Karpas-422 (cell line): ENCODE measurements at regions not wholly inside any gene's neighbourhood (a gene's known extent, or its start where the extent isn't known, plus 50 kb on each side); places are given as distances from the start of the nearest gene placed in this dataset.

ENCODE experiments used
- DNase-seq: peaks from one replicate; pipeline ENCODE4 v3.0.0-alpha.2; 2015
- H2AFZ ChIP-seq: fragments of 200-600 bp; sonication (generic); 2 replicates; pipeline ENCODE4 v1.6.1; 2014; ENCODE audit warnings: antibody characterized with exemption, low read length, mixed read lengths
- H3K27ac ChIP-seq: fragments of 200-600 bp; sonication (generic); 2 replicates; pipeline ENCODE4 v1.5.1; 2014; ENCODE audit warnings: mild to moderate bottlenecking, low read length, moderate library complexity
- H3K27me3 ChIP-seq: fragments of 200-600 bp; sonication (generic); 2 replicates; pipeline ENCODE4 v1.6.1; 2014; ENCODE audit warnings: low read length, mixed read lengths
- H3K36me3 ChIP-seq: fragments of 200-600 bp; sonication (generic); 2 replicates; pipeline ENCODE4 v1.6.1; 2014; ENCODE audit warnings: low read length, mixed read lengths; ENCODE audit not compliant: insufficient read depth
- H3K4me1 ChIP-seq: fragments of 200-600 bp; sonication (generic); 2 replicates; pipeline ENCODE4 v1.6.1; 2014; ENCODE audit warnings: mild to moderate bottlenecking, low read length, mixed read lengths
- H3K4me2 ChIP-seq: fragments of 200-600 bp; sonication (generic); 2 replicates; pipeline ENCODE4 v1.6.1; 2014; ENCODE audit warnings: low read length, low read depth, mild to moderate bottlenecking; ENCODE audit not compliant: poor library complexity, severe bottlenecking
- H3K4me3 ChIP-seq: fragments of 200-600 bp; sonication (generic); 2 replicates; pipeline ENCODE4 v1.5.1; 2014; ENCODE audit warnings: mild to moderate bottlenecking, antibody characterized with exemption, low read length, mixed read lengths
- H3K79me2 ChIP-seq: fragments of 200-600 bp; sonication (generic); 2 replicates; pipeline ENCODE4 v1.6.1; 2014; ENCODE audit warnings: mild to moderate bottlenecking, low read length, mixed read lengths
- H3K9ac ChIP-seq: fragments of 200-600 bp; sonication (generic); 2 replicates; pipeline ENCODE4 v1.6.0; 2014; ENCODE audit warnings: low read length
- H3K9me2 ChIP-seq: fragments of 200-600 bp; sonication (generic), shearing (Covaris generic); replicated peaks from 2 replicates; pipeline ENCODE4 v1.6.0; 2014; ENCODE audit warnings: mild to moderate bottlenecking, low read length, moderate library complexity; ENCODE audit not compliant: insufficient read depth
- H3K9me3 ChIP-seq: fragments of 300-700, 200-600 bp; sonication (generic); 2 replicates; pipeline ENCODE4 v1.6.1; 2014; ENCODE audit warnings: low read length, mixed read lengths
- H4K20me1 ChIP-seq: fragments of 200-600 bp; sonication (generic); 2 replicates; pipeline ENCODE4 v1.6.1; 2014; ENCODE audit warnings: mild to moderate bottlenecking, antibody characterized with exemption, low read length, low read depth; ENCODE audit not compliant: insufficient read depth

- no peaks in the 10 kb centered on the region for H3K9me3 ChIP-seq
Observed at GRCh38 chr16:85281181-85281580, 168.9 kb upstream of the CIBAR2 start.

GRCh38 chr16:85282842-85283241 is 170.6 kb upstream of the CIBAR2 start:
- Histone ChIP-seq H3K27me3 (no peaks in the 10 kb centered on the region), H3K79me2 (no peaks in the 10 kb centered on the region), H3K9me2 (no peaks in the 10 kb centered on the region)

More at GRCh38 chr16:85281181-85281580, 168.9 kb upstream of the CIBAR2 start:
- H4K20me1 ChIP-seq, result no peaks in the 10 kb centered on the region
- H2AFZ ChIP-seq, result no peak overlapping the region
- no peaks in the 10 kb centered on the region for H3K4me1 ChIP-seq
- H3K36me3 ChIP-seq, result no peaks in the 10 kb centered on the region
- H3K4me3 ChIP-seq, result no peak overlapping the region
- H3K9ac ChIP-seq, result no peak overlapping the region
- H3K9me2 ChIP-seq, result no peaks in the 10 kb centered on the region
- no peaks in the 10 kb centered on the region for H3K79me2 ChIP-seq
- no peak for DNase-seq
- H3K4me2 ChIP-seq, result no peak overlapping the region
- no peak overlapping the region for H3K27ac ChIP-seq
- no peaks in the 10 kb centered on the region for H3K27me3 ChIP-seq

GRCh38 chr16:85283305-85284050 is 171.2 kb upstream of the CIBAR2 start:
- no peaks in the 10 kb centered on the region for H3K4me1 ChIP-seq

More at GRCh38 chr16:85282842-85283241, 170.6 kb upstream of the CIBAR2 start:
- H4K20me1 ChIP-seq, result no peaks in the 10 kb centered on the region
- DNase-seq, result no peak
- no peak overlapping the region for H3K4me3 ChIP-seq
- no peak overlapping the region for H3K27ac ChIP-seq
- no peaks in the 10 kb centered on the region for H3K9me3 ChIP-seq
- no peak overlapping the region for H2AFZ ChIP-seq
- no peak overlapping the region for H3K4me2 ChIP-seq
- H3K4me1 ChIP-seq, result no peaks in the 10 kb centered on the region
- H3K9ac ChIP-seq, result no peak overlapping the region
- no peaks in the 10 kb centered on the region for H3K36me3 ChIP-seq

GRCh38 chr16:85284141-85284817 is 172.0 kb upstream of the CIBAR2 start:
- H3K4me1 ChIP-seq, result no peaks in the 10 kb centered on the region
- no peaks in the 10 kb centered on the region for H3K9me2 ChIP-seq
- no peak overlapping the region for H3K4me3 ChIP-seq
- H3K27me3 ChIP-seq, result no peaks in the 10 kb centered on the region
- H4K20me1 ChIP-seq, result no peaks in the 10 kb centered on the region
- H3K9ac ChIP-seq, result no peak overlapping the region
- H3K27ac ChIP-seq, result no peak overlapping the region
- H3K79me2 ChIP-seq, result no peaks in the 10 kb centered on the region
- no peak for DNase-seq
- H2AFZ ChIP-seq, result no peak overlapping the region
- H3K4me2 ChIP-seq, result no peak overlapping the region
- H3K9me3 ChIP-seq, result no peaks in the 10 kb centered on the region
- no peaks in the 10 kb centered on the region for H3K36me3 ChIP-seq

More at GRCh38 chr16:85283305-85284050, 171.2 kb upstream of the CIBAR2 start:
- Histone ChIP-seq H3K9me3 (no peaks in the 10 kb centered on the region), H4K20me1 (no peaks in the 10 kb centered on the region), H3K4me3 (no peak overlapping the region), H3K79me2 (no peaks in the 10 kb centered on the region), H3K4me2 (no peak overlapping the region), H3K36me3 (no peaks in the 10 kb centered on the region), H3K27ac (no peak overlapping the region), H3K9ac (no peak overlapping the region), H2AFZ (no peak overlapping the region), H3K9me2 (no peaks in the 10 kb centered on the region), H3K27me3 (no peaks in the 10 kb centered on the region)
- no peak for DNase-seq

- no peak overlapping the region for H3K9ac ChIP-seq
- H4K20me1 ChIP-seq, result no peaks in the 10 kb centered on the region
- DNase-seq, result no peak
Observed at GRCh38 chr16:85285681-85286065, 173.4 kb upstream of the CIBAR2 start.

GRCh38 chr16:85286066-85286831 is 174.0 kb upstream of the CIBAR2 start:
- H3K27ac ChIP-seq, result no peak overlapping the region

More at GRCh38 chr16:85285681-85286065, 173.4 kb upstream of the CIBAR2 start:
- Histone ChIP-seq H3K27me3 (no peaks in the 10 kb centered on the region), H3K4me2 (no peak overlapping the region), H3K4me3 (no peak overlapping the region), H2AFZ (no peak overlapping the region), H3K9me2 (no peaks in the 10 kb centered on the region), H3K36me3 (no peaks in the 10 kb centered on the region), H3K4me1 (no peaks in the 10 kb centered on the region), H3K27ac (no peak overlapping the region), H3K79me2 (no peaks in the 10 kb centered on the region), H3K9me3 (no peaks in the 10 kb centered on the region)

GRCh38 chr16:85286951-85287814 is 174.9 kb upstream of the CIBAR2 start:
- Histone ChIP-seq H3K36me3 (no peaks in the 10 kb centered on the region), H3K27ac (no peak overlapping the region), H3K79me2 (no peaks in the 10 kb centered on the region), H3K9me3 (no peaks in the 10 kb centered on the region), H3K4me2 (no peak overlapping the region), H3K4me1 (no peaks in the 10 kb centered on the region), H3K4me3 (no peak overlapping the region), H3K27me3 (no peaks in the 10 kb centered on the region), H3K9ac (no peak overlapping the region), H4K20me1 (0 out of 2 replicates have a peak, but pooled peaks cover 3% of the 10 kb centered on the region), H3K9me2 (no peaks in the 10 kb centered on the region), H2AFZ (no peak overlapping the region)
- DNase-seq, result no peak

More at GRCh38 chr16:85286066-85286831, 174.0 kb upstream of the CIBAR2 start:
- H3K9me3 ChIP-seq, result no peaks in the 10 kb centered on the region
- H3K27me3 ChIP-seq, result no peaks in the 10 kb centered on the region
- H2AFZ ChIP-seq, result no peak overlapping the region
- no peaks in the 10 kb centered on the region for H4K20me1 ChIP-seq
- H3K4me2 ChIP-seq, result no peak overlapping the region
- H3K36me3 ChIP-seq, result no peaks in the 10 kb centered on the region
- H3K9me2 ChIP-seq, result no peaks in the 10 kb centered on the region
- no peaks in the 10 kb centered on the region for H3K79me2 ChIP-seq
- no peaks in the 10 kb centered on the region for H3K4me1 ChIP-seq
- DNase-seq, result no peak
- no peak overlapping the region for H3K4me3 ChIP-seq
- no peak overlapping the region for H3K9ac ChIP-seq
